AG09309 (cell line): ENCODE measurements at regions not wholly inside any gene's neighbourhood (a gene's known extent, or its start where the extent isn't known, plus 50 kb on each side); places are given as distances from the start of the nearest gene placed in this dataset.
"Not testable (repeated sequence)": the region's sequence is repeated elsewhere in the genome, so short reads cannot be mapped to it uniquely, and the experiment has no call there.

Source experiments
- DNase-seq: peaks from one replicate; pipeline ENCODE4 v3.0.0-alpha.2; 2010; ENCODE audit warnings: low read depth
- H3K4me3 ChIP-seq: 2 replicates; pipeline ENCODE4 v1.5.1; 2011; ENCODE audit warnings: mild to moderate bottlenecking, low read depth, low read length, moderate library complexity; ENCODE audit not compliant: control insufficient read depth
- TF ChIP-seq, protein P1 (sequence below): IDR thresholded peaks from 2 replicates; pipeline ENCODE4 v1.5.1; 2011; ENCODE audit warnings: mild to moderate bottlenecking, low read depth, low read length, inconsistent platforms; ENCODE audit not compliant: insufficient read depth, control insufficient read depth; ENCODE audit errors: missing control alignments

- DNase-seq, result no peak
- TF ChIP-seq, protein P1, sequence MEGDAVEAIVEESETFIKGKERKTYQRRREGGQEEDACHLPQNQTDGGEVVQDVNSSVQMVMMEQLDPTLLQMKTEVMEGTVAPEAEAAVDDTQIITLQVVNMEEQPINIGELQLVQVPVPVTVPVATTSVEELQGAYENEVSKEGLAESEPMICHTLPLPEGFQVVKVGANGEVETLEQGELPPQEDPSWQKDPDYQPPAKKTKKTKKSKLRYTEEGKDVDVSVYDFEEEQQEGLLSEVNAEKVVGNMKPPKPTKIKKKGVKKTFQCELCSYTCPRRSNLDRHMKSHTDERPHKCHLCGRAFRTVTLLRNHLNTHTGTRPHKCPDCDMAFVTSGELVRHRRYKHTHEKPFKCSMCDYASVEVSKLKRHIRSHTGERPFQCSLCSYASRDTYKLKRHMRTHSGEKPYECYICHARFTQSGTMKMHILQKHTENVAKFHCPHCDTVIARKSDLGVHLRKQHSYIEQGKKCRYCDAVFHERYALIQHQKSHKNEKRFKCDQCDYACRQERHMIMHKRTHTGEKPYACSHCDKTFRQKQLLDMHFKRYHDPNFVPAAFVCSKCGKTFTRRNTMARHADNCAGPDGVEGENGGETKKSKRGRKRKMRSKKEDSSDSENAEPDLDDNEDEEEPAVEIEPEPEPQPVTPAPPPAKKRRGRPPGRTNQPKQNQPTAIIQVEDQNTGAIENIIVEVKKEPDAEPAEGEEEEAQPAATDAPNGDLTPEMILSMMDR, result no peak
- no peak overlapping the region for H3K4me3 ChIP-seq
These were observed 120.6 kb downstream of the CRYAA start for GRCh38 chr21:43289442-43289841.

DNA sequence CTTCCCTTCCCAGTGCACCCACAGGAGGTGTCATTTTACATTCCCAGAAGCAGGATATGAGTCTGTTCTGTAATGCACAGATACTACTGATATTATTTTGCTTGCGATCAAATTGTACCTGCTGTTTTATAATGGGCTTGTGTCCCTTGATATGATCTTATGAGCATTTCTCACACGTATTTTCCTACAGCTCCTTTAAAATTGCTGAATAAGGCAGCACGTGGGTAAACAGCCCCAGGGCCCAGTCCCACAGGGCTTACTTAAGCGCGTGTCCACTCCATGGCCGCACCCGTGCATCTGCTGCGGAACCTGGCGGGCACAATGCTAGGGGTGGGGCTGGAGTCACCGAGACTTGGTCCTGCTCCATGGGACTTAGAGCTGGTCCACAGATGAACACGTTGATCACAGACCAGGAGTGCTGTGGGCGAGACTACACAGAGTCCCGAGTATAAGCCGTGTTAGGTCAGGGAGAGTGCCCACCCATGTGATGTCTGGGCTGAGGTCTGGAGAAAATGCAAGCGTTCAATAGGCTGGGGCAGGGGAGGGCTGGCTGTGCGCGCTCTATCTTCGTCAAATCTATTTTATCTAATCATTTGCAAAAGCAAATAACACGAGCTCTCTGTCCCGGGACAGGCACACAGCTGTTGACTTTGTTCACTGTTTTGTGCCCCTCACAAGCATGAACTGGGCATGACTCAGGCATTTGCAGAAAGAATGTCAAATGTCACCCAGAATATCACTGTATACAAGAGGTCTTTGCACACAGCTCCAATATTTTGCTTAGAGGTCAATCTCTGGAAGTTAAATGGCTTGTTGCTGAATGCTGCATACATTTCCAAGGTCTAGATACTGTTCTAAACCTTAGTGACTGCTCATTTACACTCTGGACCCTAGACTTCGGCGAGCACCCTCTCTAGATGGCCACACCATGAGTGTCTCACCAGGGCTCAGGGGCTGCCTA lies 119.3 kb downstream of the CRYAA start:
- TF ChIP-seq, protein P1, result no peak
- no peak overlapping the region for H3K4me3 ChIP-seq
- no peak for DNase-seq

- no peak for DNase-seq
- H3K4me3 ChIP-seq, result no peak overlapping the region
- TF ChIP-seq, protein P1, result no peak
These were observed 118.4 kb downstream of the CRYAA start for GRCh38 chr21:43287111-43287760.

DNA sequence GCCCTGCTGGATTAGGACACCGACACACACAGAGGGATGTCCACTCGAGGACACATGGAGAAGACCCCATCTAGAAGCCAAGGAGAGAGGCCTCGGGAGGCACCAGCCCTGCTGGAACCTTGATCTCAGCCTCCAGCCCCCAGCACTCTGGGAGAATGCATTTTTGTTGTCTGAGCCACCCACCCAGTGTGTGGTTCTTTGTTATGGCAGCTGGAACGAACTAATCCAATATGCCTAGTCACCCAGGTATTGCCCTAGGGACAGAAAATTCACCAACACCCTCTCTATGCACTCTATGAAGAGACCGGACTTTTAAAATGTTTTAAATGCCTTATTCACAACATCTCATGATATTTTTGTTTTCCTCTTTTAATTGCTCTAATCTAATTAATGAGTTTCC lies 117.4 kb downstream of the CRYAA start:
- DNase-seq, result no peak
- TF ChIP-seq, protein P1, result no peak
- H3K4me3 ChIP-seq, result no peak overlapping the region

DNA sequence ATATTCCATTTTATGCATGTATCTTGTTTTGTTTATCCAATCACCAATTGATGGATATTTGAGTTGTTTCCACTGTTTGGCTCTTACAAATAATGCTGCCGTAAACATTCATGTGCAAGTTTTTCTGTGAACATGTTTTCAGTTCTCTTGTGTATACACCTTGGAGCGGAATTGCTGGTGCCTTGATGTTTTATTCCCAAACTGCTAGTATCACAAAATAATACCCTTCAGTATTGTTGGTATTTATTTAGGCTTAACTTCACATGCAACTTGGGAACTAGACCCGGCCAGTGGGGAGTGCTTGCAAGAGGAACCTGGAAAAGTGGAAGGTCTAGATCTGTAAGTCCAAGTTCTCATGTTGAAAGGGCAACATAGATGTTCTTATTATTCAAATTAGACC lies 115.9 kb downstream of the CRYAA start:
- TF ChIP-seq, protein P1, result no peak
- H3K4me3 ChIP-seq, result no peak overlapping the region
- no peak for DNase-seq

- no peak for DNase-seq
- TF ChIP-seq, protein P1, result no peak
- H3K4me3 ChIP-seq, result no peak overlapping the region
These were observed 115.4 kb downstream of the CRYAA start for GRCh38 chr21:43284238-43284637.

GRCh38 chr21:43283925-43284221 lies 115.1 kb downstream of the CRYAA start:
- H3K4me3 ChIP-seq, DNase-seq: not testable (repeated sequence)
